Panc1 (cell line): ENCODE measurements at regions not wholly inside any gene's neighbourhood (a gene's known extent, or its start where the extent isn't known, plus 50 kb on each side); places are given as distances from the start of the nearest gene placed in this dataset.

Source experiments
- ATAC-seq: fragments of 200-7000 bp; cut with Tn5 transposase; 2 replicates; pipeline ENCODE4 v1.9.1; 2020; ENCODE audit warnings: mild to moderate bottlenecking, moderate library complexity
- BruUV-seq: library from RNA; stranded (reverse); fragments of 400-500 nt; replicated peaks from 2 replicates; lab custom pipeline; 2021; lab: Mats Ljungman, UMichigan
- CTCF ChIA-PET: fragments of 300-600 bp; sonication (Branson Sonifier 250); formaldehyde crosslinking; loops from one replicate; lab custom pipeline; 2022; ENCODE audit warnings: antibody characterized with exemption; lab: Charles Lee
- POLR2A ChIA-PET: fragments of 300-600 bp; sonication (Branson Sonifier 250); formaldehyde crosslinking; loops from one replicate; lab custom pipeline; 2022; ENCODE audit warnings: antibody characterized with exemption; lab: Charles Lee
- DNase-seq: peaks from one replicate; pipeline ENCODE4 v3.0.0-alpha.2; 2010; ENCODE audit warnings: low read depth, low spot score
- H3K27ac ChIP-seq: 2 replicates; pipeline ENCODE4 v1.5.1; 2011; ENCODE audit warnings: mild to moderate bottlenecking, low read length, inconsistent platforms
- H3K27me3 ChIP-seq: fragments of 200-500 bp; sonication (Bioruptor generic); 2 replicates; pipeline ENCODE4 v1.6.0; 2014; ENCODE audit warnings: low read length, inconsistent platforms; ENCODE audit not compliant: control insufficient read depth, insufficient read depth
- H3K36me3 ChIP-seq: fragments of 200-500 bp; sonication (Bioruptor generic); 2 replicates; pipeline ENCODE4 v1.5.1; 2014; ENCODE audit warnings: inconsistent platforms, mild to moderate bottlenecking, low read length, moderate library complexity; ENCODE audit not compliant: control insufficient read depth, insufficient read depth
- H3K4me1 ChIP-seq: 2 replicates; pipeline ENCODE4 v1.5.1; 2011; ENCODE audit warnings: inconsistent platforms, mild to moderate bottlenecking, low read length, moderate library complexity; ENCODE audit not compliant: control insufficient read depth, insufficient read depth
- H3K4me3 ChIP-seq, 2 experiments: 2 replicates each; pipeline ENCODE4 v1.5.1; 2011 to 2012; ENCODE audit warnings: low read depth in 2 of 2, low read length in 2 of 2, mild to moderate bottlenecking in 2 of 2, inconsistent platforms in 1 of 2, moderate library complexity in 1 of 2
- H3K9me3 ChIP-seq: fragments of 200-500 bp; sonication (Bioruptor generic); 2 replicates; pipeline ENCODE4 v1.5.1; 2014; ENCODE audit warnings: low read depth, mild to moderate bottlenecking, inconsistent platforms, low read length, moderate library complexity; ENCODE audit not compliant: control insufficient read depth, insufficient read depth
- POLR2AphosphoS5 ChIP-seq: IDR thresholded peaks from 2 replicates; pipeline ENCODE4 v1.6.1; 2012; ENCODE audit warnings: mild to moderate bottlenecking, low read depth, low read length, moderate library complexity
- SIN3A ChIP-seq: IDR thresholded peaks from 2 replicates; pipeline ENCODE4 v1.6.1; 2012; ENCODE audit warnings: low read depth, mild to moderate bottlenecking, low read length, moderate library complexity, borderline replicate concordance; ENCODE audit not compliant: insufficient read depth
- TCF7L2 ChIP-seq: IDR thresholded peaks from 2 replicates; pipeline ENCODE4 v1.6.1; 2011; ENCODE audit warnings: mild to moderate bottlenecking, low read depth, low read length, inconsistent platforms
- in situ Hi-C: cut with HindIII; loops from 2 replicates; pipeline ENCODE4 v1.10.0; 2016; ENCODE audit warnings: low sequenced_read_pairs, low pct_unique_long_range_greater_than_20kb
- intact Hi-C: fragments of 100-400 bp; cut with micrococcal nuclease; formaldehyde crosslinking; loops from one replicate; pipeline ENCODE4 v1.10.0; 2022; ENCODE audit not compliant: unreplicated experiment
- TF ChIP-seq, protein P1 (sequence below), 2 experiments: IDR thresholded peaks; 2 replicates each; pipeline ENCODE4 v1.6.1; 2011 to 2012; ENCODE audit warnings: low read depth in 2 of 2, control low read depth in 1 of 2, low read length in 1 of 2, mild to moderate bottlenecking in 1 of 2, moderate library complexity in 1 of 2; ENCODE audit not compliant: insufficient read depth in 1 of 2
- TF ChIP-seq, protein P2 (sequence below): fragments of 450-650 bp; IDR thresholded peaks from 2 replicates; pipeline ENCODE4 v1.5.1; 2017; ENCODE audit warnings: mild to moderate bottlenecking

DNA sequence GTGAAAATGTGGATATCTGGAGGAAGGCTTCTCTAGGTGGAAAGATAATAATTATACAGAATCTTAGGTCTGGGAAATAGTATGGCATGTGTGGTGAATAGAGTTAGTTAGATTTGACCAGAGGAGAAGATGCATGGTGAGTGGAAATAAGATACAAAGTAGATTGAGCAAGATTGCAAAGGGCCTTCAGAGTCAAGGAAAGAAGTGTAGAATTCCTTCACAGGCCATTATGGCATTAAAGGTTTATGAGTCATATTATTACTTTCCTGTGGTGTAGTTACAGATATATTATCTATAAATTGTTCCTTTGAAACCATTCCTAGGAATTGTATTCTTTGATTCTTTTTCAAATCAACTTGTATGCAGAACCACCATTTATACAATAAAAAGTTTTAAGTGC, 660.3 kb downstream of the SI start:
- no peak for ATAC-seq
- Histone ChIP-seq H3K9me3 (no peaks in the 10 kb centered on the region), H3K27ac (no peak overlapping the region), H3K36me3 (no peaks in the 10 kb centered on the region), H3K4me1 (no peaks in the 10 kb centered on the region), H3K27me3 (no peaks in the 10 kb centered on the region), H3K4me3 (no peak overlapping the region)
- no peak for DNase-seq
- ChIA-PET CTCF (no interaction called here), POLR2A (no interaction called here)
- BruUV-seq: no TSS peak
- intact Hi-C loops (no loop called here), in situ Hi-C loops (no loop called here)
- TF ChIP-seq, protein P1, sequence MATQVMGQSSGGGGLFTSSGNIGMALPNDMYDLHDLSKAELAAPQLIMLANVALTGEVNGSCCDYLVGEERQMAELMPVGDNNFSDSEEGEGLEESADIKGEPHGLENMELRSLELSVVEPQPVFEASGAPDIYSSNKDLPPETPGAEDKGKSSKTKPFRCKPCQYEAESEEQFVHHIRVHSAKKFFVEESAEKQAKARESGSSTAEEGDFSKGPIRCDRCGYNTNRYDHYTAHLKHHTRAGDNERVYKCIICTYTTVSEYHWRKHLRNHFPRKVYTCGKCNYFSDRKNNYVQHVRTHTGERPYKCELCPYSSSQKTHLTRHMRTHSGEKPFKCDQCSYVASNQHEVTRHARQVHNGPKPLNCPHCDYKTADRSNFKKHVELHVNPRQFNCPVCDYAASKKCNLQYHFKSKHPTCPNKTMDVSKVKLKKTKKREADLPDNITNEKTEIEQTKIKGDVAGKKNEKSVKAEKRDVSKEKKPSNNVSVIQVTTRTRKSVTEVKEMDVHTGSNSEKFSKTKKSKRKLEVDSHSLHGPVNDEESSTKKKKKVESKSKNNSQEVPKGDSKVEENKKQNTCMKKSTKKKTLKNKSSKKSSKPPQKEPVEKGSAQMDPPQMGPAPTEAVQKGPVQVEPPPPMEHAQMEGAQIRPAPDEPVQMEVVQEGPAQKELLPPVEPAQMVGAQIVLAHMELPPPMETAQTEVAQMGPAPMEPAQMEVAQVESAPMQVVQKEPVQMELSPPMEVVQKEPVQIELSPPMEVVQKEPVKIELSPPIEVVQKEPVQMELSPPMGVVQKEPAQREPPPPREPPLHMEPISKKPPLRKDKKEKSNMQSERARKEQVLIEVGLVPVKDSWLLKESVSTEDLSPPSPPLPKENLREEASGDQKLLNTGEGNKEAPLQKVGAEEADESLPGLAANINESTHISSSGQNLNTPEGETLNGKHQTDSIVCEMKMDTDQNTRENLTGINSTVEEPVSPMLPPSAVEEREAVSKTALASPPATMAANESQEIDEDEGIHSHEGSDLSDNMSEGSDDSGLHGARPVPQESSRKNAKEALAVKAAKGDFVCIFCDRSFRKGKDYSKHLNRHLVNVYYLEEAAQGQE (IDR thresholded peaks at IDR 0.05; ENCODE audit: insufficient read depth in 1 of 2, low read depth in 2 of 2, low read length in 1 of 2): no peak
- TF ChIP-seq TCF7L2 (no peak), POLR2AphosphoS5 (no peak), SIN3A (no peak)
- TF ChIP-seq, protein P2, sequence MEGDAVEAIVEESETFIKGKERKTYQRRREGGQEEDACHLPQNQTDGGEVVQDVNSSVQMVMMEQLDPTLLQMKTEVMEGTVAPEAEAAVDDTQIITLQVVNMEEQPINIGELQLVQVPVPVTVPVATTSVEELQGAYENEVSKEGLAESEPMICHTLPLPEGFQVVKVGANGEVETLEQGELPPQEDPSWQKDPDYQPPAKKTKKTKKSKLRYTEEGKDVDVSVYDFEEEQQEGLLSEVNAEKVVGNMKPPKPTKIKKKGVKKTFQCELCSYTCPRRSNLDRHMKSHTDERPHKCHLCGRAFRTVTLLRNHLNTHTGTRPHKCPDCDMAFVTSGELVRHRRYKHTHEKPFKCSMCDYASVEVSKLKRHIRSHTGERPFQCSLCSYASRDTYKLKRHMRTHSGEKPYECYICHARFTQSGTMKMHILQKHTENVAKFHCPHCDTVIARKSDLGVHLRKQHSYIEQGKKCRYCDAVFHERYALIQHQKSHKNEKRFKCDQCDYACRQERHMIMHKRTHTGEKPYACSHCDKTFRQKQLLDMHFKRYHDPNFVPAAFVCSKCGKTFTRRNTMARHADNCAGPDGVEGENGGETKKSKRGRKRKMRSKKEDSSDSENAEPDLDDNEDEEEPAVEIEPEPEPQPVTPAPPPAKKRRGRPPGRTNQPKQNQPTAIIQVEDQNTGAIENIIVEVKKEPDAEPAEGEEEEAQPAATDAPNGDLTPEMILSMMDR: no peak

DNA sequence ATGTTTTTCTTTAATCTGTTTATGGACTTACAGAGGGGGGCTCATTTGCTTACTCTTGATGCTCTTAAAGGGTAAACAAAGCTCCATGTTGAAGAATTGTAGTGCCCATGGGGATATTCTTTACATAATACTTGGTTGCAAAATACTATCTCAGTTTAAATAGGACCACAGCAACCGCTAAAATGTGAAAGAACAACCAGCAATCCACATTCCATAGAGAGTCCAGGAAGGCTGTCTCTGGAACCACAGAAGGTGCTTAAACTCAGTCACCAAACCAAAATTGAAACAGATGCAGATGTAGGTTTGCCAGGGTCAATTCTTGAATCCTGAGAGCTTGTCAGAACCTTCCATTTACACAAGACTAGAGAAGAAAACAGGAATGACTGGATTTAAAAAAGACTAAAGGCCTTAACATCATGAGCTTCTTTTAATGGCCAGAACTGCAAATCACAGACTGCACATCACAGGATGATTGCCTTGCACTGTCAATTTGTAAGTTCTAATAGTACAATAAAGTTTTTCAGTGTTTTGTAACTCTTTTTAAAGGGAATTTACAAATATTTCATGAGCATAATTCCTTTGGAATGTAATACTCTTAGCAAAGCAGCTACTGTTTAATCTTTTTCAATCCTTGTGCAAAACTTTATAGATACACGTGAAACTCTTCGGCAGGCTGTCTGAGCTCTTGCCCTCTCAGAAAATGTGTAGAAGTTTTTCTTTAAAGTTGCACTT, 661.6 kb downstream of the SI start:
- DNase-seq: no peak
- ChIA-PET CTCF (no interaction called here), POLR2A (no interaction called here)
- TF ChIP-seq TCF7L2 (no peak), POLR2AphosphoS5 (no peak), SIN3A (no peak)
- TF ChIP-seq, protein P1 (IDR thresholded peaks at IDR 0.05; ENCODE audit: insufficient read depth in 1 of 2, low read depth in 2 of 2, low read length in 1 of 2): no peak
- TF ChIP-seq, protein P2: no peak
- no peaks in the 10 kb centered on the region for H3K9me3 ChIP-seq
- BruUV-seq: no TSS peak
- no peak for ATAC-seq
- H3K4me1 ChIP-seq: no peaks in the 10 kb centered on the region
- in situ Hi-C loops (no loop called here), intact Hi-C loops (no loop called here)
- no peaks in the 10 kb centered on the region for H3K36me3 ChIP-seq
- H3K27me3 ChIP-seq: no peaks in the 10 kb centered on the region
- no peak overlapping the region for H3K4me3 ChIP-seq
- H3K27ac ChIP-seq: no peak overlapping the region
